KMS-11 (cell line): ENCODE measurements at regions not wholly inside any gene's neighbourhood (a gene's known extent, or its start where the extent isn't known, plus 50 kb on each side); places are given as distances from the start of the nearest gene placed in this dataset.

Experiments
- H2AFZ ChIP-seq: fragments of 200-600 bp; sonication (generic); 2 replicates; pipeline ENCODE4 v1.6.1; 2016; ENCODE audit warnings: antibody characterized with exemption, mixed run types, low read depth
- H3K27ac ChIP-seq: fragments of 200-600 bp; sonication (generic); 2 replicates; pipeline ENCODE4 v1.6.1; 2016; ENCODE audit warnings: mild to moderate bottlenecking, mixed run types
- H3K27me3 ChIP-seq: fragments of 200-600 bp; sonication (generic); 2 replicates; pipeline ENCODE4 v1.6.1; 2017; ENCODE audit warnings: mild to moderate bottlenecking, low read depth, mixed run types, moderate library complexity; ENCODE audit not compliant: insufficient read depth
- H3K36me3 ChIP-seq: fragments of 200-600 bp; sonication (generic); 2 replicates; pipeline ENCODE4 v1.6.1; 2017; ENCODE audit warnings: mild to moderate bottlenecking, mixed run types; ENCODE audit not compliant: insufficient read depth
- H3K4me1 ChIP-seq: fragments of 200-600 bp; sonication (generic); 2 replicates; pipeline ENCODE4 v1.6.1; 2016; ENCODE audit warnings: mild to moderate bottlenecking, low read depth, mixed run types; ENCODE audit not compliant: poor library complexity, severe bottlenecking
- H3K4me2 ChIP-seq: fragments of 200-600 bp; sonication (generic); 2 replicates; pipeline ENCODE4 v1.7.0; 2016; ENCODE audit warnings: mild to moderate bottlenecking, mixed run types
- H3K4me3 ChIP-seq: fragments of 200-600 bp; sonication (generic); IDR thresholded peaks from 2 replicates; pipeline ENCODE4 v1.6.1; 2017; ENCODE audit warnings: low read depth, low read length, mixed read lengths; ENCODE audit not compliant: insufficient read depth
- H3K79me2 ChIP-seq: fragments of 200-600 bp; sonication (generic); 2 replicates; pipeline ENCODE4 v1.6.1; 2016; ENCODE audit warnings: low read depth, mixed run types; ENCODE audit not compliant: insufficient read depth
- H3K9ac ChIP-seq: fragments of 200-600 bp; sonication (generic); 2 replicates; pipeline ENCODE4 v1.6.1; 2016; ENCODE audit warnings: mild to moderate bottlenecking, mixed run types
- H4K20me1 ChIP-seq: fragments of 200-600 bp; sonication (generic); 2 replicates; pipeline ENCODE4 v1.6.1; 2016; ENCODE audit warnings: mild to moderate bottlenecking, mixed run types; ENCODE audit not compliant: insufficient read depth
- TF ChIP-seq, protein P1 (sequence below): fragments of 200-600 bp; sonication (generic); conservative IDR thresholded peaks from 2 replicates; pipeline ENCODE4 v1.6.1; 2017; ENCODE audit warnings: low read depth, mild to moderate bottlenecking, antibody characterized with exemption, low read length, moderate library complexity, mixed read lengths

DNA sequence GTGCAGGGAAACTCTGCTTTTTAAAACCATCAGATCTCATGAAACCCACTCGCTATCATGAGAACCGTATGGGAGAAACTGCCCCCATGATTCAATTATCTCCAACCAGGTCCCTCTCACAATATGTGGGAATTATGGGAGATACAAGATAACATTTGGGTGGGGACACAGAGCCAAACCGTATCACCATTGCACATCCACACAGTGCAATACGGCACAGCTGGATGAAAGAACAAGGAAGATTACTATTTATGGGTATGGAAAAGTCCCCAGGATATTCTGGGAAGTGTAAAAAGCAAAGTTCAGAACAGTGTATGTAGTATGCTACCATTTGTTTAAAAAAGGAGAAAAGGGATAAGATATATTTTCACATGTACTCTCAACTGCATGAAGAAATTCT lies 290.1 kb downstream of the PIK3C3 start:
- no peak overlapping the region for H2AFZ ChIP-seq
- no peaks in the 10 kb centered on the region for H3K27me3 ChIP-seq
- no peak overlapping the region for H3K27ac ChIP-seq

DNA sequence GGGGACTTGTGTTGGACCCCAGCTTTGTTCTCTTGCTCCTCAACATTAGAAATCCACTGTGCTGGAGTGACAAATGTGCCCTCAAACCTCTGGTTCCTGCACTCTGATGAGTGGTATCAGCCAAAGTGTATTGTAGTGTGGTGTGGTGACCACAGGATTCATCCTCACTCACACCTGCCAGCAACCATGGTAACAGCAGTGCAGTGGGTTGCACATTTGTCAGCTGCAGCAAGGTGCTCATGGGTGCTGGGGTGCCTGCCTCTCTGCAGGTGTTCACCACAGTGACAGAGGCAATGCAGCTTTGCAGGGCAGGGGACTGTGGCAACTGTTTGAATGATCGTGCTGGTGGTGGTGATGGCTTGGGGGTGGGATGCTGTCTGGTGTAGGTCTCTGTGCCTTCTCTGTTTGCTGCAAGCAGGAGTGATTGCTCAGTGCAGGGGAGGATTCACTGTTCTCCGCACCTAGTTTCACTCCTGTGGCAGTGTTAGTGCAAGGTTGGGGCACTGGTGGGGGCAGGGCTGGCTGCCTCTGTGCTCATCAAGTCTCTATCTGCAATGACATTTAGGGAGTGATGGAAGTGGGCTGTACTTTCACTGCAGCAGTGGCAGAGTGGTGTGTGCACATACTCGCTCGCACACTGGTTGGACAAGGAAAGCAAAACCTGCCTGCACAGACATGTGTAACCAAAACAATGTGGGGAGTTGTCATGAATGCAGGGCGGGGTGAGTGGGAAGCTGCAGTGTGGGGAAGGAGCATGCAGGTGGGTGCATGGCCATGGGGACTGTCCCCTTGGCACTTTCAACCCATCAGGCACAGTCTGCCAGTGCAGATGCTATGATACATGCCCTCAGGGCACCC lies 301.1 kb downstream of the PIK3C3 start:
- Histone ChIP-seq H3K27ac (no peak overlapping the region), H3K79me2 (no peaks in the 10 kb centered on the region), H4K20me1 (no peaks in the 10 kb centered on the region), H3K27me3 (no peaks in the 10 kb centered on the region), H3K9ac (no peak overlapping the region), H3K4me1 (no peaks in the 10 kb centered on the region), H3K36me3 (no peaks in the 10 kb centered on the region), H2AFZ (no peak overlapping the region), H3K4me2 (no peak overlapping the region), H3K4me3 (no peak overlapping the region)
- TF ChIP-seq, protein P1, sequence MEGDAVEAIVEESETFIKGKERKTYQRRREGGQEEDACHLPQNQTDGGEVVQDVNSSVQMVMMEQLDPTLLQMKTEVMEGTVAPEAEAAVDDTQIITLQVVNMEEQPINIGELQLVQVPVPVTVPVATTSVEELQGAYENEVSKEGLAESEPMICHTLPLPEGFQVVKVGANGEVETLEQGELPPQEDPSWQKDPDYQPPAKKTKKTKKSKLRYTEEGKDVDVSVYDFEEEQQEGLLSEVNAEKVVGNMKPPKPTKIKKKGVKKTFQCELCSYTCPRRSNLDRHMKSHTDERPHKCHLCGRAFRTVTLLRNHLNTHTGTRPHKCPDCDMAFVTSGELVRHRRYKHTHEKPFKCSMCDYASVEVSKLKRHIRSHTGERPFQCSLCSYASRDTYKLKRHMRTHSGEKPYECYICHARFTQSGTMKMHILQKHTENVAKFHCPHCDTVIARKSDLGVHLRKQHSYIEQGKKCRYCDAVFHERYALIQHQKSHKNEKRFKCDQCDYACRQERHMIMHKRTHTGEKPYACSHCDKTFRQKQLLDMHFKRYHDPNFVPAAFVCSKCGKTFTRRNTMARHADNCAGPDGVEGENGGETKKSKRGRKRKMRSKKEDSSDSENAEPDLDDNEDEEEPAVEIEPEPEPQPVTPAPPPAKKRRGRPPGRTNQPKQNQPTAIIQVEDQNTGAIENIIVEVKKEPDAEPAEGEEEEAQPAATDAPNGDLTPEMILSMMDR: no peak

More for the DNA sequence above, 290.1 kb downstream of the PIK3C3 start:
- H3K36me3 ChIP-seq: no peaks in the 10 kb centered on the region
- H3K9ac ChIP-seq: no peak overlapping the region
- H3K4me3 ChIP-seq: no peak overlapping the region
- TF ChIP-seq, protein P1: no peak
- H3K4me1 ChIP-seq: no peaks in the 10 kb centered on the region
- no peaks in the 10 kb centered on the region for H4K20me1 ChIP-seq
- no peak overlapping the region for H3K4me2 ChIP-seq
- no peaks in the 10 kb centered on the region for H3K79me2 ChIP-seq

DNA sequence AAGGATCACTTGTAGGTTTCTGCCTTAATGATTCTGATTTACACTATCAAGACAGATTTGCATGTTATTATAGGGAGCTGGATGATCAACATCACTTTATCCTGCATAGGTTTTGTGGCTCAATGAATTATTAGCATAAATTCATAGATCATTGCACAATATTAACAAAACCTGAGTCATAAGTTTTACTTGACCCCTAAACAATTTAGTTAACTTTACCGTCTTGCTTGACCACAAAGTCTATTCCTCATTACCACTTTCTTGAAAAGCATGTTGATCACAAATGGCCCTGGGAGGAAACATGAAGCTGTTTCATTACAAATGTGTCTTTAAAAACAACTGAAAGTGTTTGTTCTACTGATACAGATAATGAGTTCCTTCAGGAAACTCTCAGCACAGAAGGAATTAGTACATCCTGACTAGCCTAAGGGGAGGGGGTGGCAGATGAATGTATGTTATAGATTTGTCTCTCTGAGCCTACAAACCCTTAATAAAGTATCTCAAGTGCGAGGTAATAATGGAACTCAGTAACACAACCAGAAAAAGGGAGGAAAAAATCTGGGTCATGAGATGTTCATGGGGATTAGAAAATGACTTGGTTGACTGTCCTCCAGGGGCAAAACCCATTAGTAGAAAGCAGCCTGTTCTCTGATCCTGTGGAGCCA lies 303.4 kb downstream of the PIK3C3 start:
- Histone ChIP-seq H3K79me2 (no peaks in the 10 kb centered on the region), H2AFZ (no peak overlapping the region), H4K20me1 (no peaks in the 10 kb centered on the region), H3K4me3 (no peak overlapping the region), H3K4me1 (no peaks in the 10 kb centered on the region), H3K4me2 (no peak overlapping the region), H3K27me3 (no peaks in the 10 kb centered on the region), H3K9ac (no peak overlapping the region), H3K27ac (no peak overlapping the region), H3K36me3 (no peaks in the 10 kb centered on the region)
- TF ChIP-seq, protein P1: no peak

DNA sequence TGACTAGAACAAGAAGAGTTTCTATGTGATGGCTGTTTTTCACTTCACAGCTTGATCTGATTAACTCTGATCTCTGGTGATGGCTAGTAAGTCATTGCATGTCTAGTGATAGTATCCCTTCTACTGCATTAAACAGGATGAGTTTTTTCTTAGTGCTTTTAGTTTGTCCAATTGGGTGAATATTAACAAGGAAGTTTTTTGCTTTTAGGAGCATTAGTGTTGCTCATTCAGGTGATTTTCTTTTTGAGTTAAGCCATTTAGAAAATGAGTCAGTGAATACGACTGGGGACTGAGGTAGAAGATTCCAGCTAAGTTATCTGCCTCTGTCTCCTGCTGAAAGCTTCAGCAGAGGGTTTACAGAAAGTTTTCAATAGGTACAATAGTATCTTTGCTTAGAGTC lies 306.7 kb downstream of the PIK3C3 start:
- TF ChIP-seq, protein P1: no peak
- Histone ChIP-seq H3K4me1 (no peaks in the 10 kb centered on the region), H3K4me2 (no peak overlapping the region), H3K79me2 (no peaks in the 10 kb centered on the region), H3K36me3 (no peaks in the 10 kb centered on the region), H3K4me3 (no peak overlapping the region), H2AFZ (no peak overlapping the region), H3K27ac (no peak overlapping the region), H3K9ac (no peak overlapping the region), H3K27me3 (no peaks in the 10 kb centered on the region), H4K20me1 (no peaks in the 10 kb centered on the region)
